GM19455 (cell line): ENCODE measurements at regions not wholly inside any gene's neighbourhood (a gene's known extent, or its start where the extent isn't known, plus 50 kb on each side); places are given as distances from the start of the nearest gene placed in this dataset.
"Not testable (repeated sequence)": the region's sequence is repeated elsewhere in the genome, so short reads cannot be mapped to it uniquely, and the experiment has no call there.

Source experiments
- ATAC-seq: cut with Tn5 transposase; IDR thresholded peaks from one replicate; pipeline ENCODE4 v1.9.1; 2021; ENCODE audit not compliant: unreplicated experiment

DNA sequence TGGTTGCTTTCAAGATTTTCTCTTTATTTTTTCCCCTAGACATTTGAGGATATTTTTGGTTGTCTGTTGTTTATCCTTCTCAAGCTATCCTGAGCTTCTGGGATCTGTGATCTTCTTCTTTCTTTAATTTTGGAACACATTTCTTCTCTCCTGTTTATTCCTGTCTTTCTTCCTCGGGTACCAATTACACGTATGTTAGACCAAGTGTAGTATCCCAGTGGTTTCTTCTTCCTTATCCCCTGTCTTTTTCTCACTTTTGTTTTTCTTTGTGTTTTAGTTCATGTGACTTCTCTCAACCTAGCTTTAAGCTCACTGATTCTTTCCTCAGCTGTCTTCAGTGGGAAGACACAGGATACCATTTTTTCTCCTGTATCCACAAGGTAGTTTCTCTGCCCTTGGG is 120.0 kb downstream of the GALR1 start:
- no peak for ATAC-seq

- no peak for ATAC-seq
These were observed 124.2 kb downstream of the GALR1 start for GRCh38 chr18:77373730-77374445.

DNA sequence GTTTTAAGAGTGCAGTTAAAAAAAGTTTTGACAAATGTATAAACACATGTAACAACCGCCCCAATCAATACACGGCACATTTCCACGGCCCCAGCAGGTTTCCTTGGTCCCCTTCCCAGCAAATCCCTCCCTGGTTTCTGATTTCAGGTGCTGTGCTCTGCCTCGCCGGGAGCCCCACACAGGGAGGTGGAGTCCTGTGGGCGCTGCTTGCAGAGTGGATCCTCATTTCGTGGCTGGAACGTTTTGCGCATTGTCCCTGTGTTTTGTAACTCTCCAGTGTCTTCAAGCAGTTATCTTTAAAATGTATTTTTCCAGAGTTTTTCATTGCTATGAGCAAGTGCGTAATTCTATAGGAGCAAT is 124.8 kb downstream of the GALR1 start:
- no peak for ATAC-seq

GRCh38 chr18:77376043-77376732 is 126.5 kb downstream of the GALR1 start:
- ATAC-seq: no peak

GRCh38 chr18:77376733-77377094 is 127.1 kb downstream of the GALR1 start:
- ATAC-seq: no peak

- no peak for ATAC-seq
These were observed 128.2 kb downstream of the GALR1 start for GRCh38 chr18:77377813-77378212.

DNA sequence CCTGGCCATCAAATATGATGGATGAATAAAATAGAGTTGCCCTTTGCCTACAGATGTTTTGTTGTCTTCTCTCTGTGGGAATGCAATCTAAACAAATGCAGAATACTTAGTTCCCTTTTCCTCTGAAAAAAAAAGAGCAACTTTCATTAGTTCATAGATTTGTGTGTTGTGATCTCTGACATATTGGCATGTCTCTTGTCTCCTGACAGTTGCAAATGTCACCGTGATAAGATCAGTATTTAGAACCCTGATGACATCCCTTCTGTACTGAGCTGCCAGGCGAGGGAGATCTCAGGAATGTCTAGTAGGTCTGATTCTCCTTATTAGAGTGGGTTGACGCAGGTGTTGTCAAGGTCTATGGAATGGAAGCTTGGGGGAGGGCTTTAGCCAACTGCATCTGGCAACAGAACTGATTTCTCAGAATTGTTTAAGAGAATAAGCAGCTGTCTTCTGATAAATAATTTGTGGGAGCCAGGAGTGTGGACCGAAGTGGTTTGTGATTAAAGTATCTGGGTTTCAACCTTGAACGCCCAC is 130.4 kb downstream of the GALR1 start:
- ATAC-seq: no peak

- no peak for ATAC-seq
These were observed 131.0 kb downstream of the GALR1 start for GRCh38 chr18:77380695-77381094.

DNA sequence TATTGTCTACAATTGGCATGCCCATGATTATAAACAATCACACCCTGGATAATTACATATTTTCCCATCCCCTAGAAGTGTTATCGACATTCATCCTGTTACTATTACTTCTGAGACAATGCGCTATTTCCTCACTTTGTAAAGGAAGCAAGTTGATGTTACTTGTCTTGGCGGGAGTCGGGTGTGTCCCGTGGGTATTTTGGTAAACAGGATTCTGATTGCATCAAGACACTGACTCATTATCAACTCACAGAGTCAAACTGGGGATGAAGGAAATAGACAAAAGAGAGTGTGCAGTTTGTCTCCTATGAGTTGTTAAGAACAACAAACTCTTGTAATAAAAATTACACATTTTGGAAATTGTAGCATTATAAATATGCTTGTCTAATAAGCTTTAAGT is 142.7 kb downstream of the GALR1 start:
- ATAC-seq: no peak

DNA sequence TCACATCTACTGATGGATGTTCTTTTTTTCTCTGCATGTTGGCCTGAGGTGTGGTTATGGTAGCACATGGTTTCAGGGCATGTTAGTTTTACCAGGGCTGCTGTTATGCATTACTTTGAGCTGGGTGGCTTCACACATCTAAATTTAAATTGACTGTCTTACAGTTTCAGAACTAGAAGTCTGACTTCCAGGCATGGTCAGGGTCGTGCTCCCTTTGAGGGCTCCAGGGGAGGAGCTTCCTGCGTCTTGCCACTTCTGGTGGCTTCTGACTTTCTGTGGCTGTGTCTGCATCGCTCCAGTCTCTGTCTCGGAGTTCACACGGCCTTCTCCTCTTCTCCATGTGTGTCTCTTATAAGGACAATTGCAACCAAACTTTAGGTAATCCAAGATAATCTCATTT is 143.9 kb downstream of the GALR1 start:
- no peak for ATAC-seq

DNA sequence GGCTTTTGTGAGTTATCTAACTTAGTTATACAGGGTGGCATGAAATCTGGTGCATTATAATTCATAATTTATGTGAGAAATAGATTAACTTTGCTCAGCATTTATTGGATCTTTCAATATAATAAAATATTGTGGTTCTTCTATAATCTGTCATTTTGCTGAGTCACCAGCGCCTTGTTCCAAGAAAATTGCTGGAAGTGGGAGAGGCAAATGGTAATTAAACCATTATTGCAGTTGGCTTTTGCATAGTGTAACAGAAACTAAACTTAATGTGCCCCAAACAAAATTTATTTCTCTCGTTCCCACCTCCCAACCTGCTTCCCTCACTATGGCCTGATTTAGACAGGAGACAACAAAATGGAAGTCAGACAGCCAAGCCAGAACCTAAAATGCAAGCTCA is 146.3 kb downstream of the GALR1 start:
- no peak for ATAC-seq

DNA sequence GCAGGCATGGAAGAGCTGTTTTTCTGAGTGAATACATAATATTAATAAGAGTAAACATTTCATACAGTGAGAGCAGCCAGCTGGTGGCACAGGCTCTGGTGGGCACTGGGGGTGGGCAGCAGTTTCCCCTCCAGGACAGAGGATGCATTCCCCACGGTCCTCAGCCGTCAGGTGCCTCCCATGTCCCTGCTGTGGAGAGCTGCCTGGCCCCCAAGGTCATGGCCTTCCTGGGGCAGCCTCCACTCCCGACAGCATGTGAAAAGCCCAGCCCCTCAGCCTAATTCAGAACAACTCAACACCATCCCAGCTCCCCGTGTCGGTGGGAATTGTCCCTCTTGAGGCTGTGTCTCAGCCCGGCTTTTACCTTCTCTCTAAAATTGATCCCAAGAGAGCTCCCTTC is 147.4 kb downstream of the GALR1 start:
- no peak for ATAC-seq

GRCh38 chr18:77397617-77398016 is 148.0 kb downstream of the GALR1 start:
- ATAC-seq: no peak

- ATAC-seq: no peak
These were observed 150.9 kb downstream of the GALR1 start for GRCh38 chr18:77400561-77400960.

GRCh38 chr18:77401173-77401572 is 151.5 kb downstream of the GALR1 start:
- no peak for ATAC-seq

DNA sequence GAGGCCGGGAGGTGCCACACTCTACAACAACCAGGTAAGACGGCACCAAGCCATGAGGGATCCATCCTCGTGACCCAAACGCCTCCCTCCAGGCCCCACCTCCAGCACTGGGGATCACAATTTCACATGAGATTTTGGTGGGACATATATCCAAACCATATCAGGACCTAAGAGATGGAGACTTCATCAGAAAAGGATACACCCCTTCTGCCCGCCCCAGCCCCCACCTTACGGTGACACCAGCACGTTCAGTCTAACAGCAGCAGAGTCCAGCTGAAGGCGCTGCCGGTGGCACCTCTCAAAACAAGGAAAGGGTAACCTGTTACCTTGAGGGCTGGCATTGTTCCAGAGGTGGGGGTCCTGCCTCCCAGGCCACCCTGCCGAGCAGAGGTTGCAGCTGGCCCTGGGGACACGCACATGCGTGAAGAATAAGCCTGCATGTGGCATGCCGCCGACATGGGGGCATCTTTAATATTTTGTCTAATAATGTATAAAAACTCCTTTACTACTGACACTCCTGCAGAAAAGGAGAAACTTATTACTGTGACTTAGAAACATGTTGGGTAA is 154.4 kb downstream of the GALR1 start:
- no peak for ATAC-seq

DNA sequence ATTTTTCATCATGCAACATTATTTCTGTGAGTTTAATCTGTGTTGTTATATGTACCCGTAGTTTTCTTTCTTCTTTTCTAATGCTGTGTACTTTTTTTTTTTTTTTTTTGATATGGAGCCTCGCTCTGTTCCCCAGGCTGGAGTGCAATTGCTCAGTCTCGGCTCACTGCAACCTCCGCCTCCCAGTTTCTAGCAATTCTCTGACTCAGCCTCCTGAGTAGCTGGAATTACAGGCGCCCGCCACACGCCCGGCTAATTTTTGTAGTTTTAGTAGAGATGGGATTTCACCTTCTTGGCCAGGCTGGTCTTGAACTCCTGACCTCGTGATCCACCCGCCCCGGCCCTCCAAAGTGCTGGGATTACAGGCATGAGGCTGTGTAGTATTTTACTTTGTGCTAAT is 155.4 kb downstream of the GALR1 start:
- ATAC-seq: no peak

- no peak for ATAC-seq
These were observed 158.1 kb downstream of the GALR1 start for GRCh38 chr18:77407733-77408132.

DNA sequence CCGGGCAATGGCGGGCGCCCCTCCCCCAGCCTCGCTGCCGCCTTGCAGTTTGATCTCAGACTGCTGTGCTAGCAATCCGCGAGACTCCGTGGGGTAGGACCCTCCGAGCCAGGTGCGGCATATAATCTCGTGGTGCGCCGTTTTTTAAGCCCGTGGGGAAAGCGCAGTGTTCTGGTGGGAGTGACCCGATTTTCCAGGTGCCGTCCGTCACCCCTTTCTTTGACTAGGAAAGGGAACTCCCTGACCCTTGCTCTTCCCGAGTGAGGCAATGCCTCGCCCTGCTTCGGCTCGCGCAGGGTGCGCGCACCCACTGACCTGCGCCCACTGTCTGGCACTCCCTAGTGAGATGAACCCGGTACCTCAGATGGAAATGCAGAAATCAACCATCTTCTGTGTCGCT is 171.9 kb downstream of the GALR1 start:
- not testable (repeated sequence) for ATAC-seq

GRCh38 chr18:77422974-77423867 is 173.6 kb downstream of the GALR1 start:
- ATAC-seq: no peak

GRCh38 chr18:77433076-77433475 is 183.4 kb downstream of the GALR1 start:
- ATAC-seq: no peak
